ENCODE measurements at regions not wholly inside any gene's neighbourhood (a gene's known extent, or its start where the extent isn't known, plus 50 kb on each side); places are given as distances from the start of the nearest gene placed in this dataset.
A peak's percentile ranks its signal among the peaks of the same experiment; 100 is the strongest.
"Not testable (repeated sequence)": the region's sequence is repeated elsewhere in the genome, so short reads cannot be mapped to it uniquely, and the experiment has no call there.

GRCh38 chr12:75862692-75863471, 168.7 kb downstream of the PHLDA1 start:
- no peak for DNase-seq

DNA sequence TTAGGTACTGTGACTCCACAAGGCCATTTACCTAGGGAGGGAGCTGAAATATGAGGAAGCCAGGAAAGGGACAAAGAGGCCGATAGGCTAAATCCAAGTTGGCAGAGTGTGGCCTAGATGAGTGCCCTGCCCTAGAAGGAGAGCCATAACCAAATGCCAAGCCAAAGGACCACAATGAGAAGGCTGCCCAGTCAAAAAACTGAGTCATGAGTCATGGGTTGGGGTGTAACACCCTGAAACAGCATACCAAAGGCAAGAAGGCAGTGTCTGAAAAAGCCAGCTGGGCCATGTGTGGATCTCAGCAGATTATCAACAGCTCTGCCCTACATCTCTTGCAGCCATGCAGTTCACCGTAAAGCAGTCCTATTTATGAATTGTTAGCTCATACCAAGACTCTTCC, 171.7 kb downstream of the PHLDA1 start:
- no peak for DNase-seq

- no peak for DNase-seq
Measured at GRCh38 chr12:75856235-75856634, 175.3 kb downstream of the PHLDA1 start.

DNA sequence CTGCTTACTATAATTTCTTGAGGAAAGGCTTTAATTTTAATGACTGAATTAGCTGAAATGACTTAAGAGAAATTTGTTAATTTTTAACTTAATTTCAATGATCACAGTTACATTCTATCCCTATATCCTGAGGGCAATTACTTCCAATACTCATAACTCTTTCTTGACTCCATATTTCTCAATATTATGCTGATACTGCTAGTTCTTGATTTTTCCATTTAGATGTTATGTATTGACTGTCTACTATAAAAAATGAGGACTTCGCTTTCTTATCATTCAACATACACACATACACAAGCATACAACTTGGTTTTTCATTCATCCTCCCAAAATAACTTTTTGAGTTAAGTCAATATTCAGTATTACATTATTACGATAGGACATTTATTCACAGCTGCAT, 176.2 kb downstream of the PHLDA1 start:
- no peak for DNase-seq

- DNase-seq = peak; percentile 3 to 6
Measured at GRCh38 chr12:75854681-75855309, 176.8 kb downstream of the PHLDA1 start.

GRCh38 chr12:75854137-75854536, 177.4 kb downstream of the PHLDA1 start:
- not testable (repeated sequence) for DNase-seq

DNA sequence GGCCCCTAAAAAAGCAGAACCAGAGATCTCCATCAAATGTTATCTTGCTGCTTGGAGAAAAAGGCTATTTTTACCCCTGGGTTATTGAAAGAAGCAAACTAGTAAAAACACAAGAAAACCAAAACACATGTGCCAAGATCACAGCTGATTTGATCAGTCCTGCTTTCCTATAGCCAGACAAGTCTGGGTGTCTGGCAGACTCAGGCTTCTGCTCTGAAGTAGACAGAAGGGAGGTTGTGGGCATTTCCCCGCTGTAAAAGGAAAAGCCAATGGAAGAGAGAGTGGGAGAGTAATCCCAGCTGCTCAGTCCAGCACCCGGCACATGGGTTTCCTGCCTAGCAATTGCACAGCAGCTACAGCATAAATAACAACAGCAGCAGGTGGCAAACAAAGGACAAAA, 177.9 kb downstream of the PHLDA1 start:
- DNase-seq = no peak

DNA sequence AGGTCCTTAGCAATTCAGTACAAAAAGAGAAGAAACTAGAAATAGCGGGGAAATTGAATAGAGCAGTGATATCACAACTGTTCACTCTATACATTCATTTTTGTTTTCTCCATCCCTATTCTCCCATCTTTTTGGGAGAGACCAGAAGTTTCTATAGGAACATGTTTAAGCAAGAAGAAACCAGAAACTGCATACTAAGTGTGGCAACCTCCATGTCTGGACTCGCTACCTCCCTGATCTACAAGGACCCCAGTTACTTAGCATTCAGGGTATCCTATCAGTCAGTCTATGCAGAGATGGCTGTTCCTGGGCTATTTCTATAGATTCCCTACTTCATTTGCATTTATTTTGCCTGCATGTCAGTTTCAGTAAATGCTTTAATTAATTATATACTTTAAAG, 178.6 kb downstream of the PHLDA1 start:
- DNase-seq = no peak

DNA sequence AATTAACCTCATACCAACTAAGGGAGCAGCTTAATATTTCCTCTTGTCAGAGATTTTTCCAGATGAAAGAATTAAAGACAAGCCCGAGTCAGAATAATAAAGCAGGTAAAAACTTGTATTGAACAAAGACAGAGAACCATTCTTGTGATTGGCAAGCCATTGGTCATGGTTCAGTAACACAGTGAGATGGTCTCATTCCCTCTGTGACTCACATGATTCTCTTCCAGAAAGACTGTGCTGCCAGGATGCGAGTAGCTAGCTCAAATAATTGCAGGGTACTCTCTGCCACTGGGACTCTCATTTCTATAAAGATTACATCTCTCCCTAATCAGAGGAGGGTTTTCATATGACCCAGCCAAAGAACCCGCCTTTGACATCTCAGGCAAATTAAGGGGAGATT, 179.4 kb downstream of the PHLDA1 start:
- DNase-seq = no peak

DNA sequence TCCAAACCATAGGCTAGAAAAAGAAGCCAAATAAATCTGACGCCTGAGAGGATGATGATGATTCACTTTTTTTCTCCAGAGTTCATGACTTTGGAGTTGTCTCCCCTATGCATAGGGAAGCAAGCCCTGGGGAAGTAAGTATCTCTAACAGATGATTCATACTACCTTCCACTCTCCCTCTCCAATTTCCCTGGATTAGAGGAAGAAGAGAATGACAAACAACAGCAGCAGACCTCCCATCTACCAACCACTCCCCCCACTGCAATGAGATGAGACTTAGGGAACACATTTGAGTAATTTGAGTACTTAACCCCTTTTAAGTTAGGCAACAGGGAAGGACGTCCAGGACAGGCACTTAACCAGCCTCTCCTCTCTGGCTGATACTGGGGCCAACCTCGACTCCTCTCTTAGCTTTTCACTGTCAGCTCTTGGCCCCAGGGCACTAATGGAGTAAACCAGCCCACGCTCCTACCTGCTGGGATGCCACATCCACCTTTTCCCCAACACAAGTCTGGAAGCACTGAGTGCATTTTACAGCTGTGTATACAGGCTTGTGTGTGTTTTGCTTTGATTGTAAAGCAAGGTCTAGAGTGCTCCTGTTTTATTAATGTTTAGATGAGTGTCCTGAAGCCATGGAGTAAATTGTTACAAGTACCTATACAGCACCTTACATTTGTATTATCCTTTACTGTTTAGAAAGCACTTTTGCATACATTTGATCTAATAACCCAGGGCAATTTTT, 180.7 kb downstream of the PHLDA1 start:
- peak in 1 of 2 donors; percentile 7 for DNase-seq

DNA sequence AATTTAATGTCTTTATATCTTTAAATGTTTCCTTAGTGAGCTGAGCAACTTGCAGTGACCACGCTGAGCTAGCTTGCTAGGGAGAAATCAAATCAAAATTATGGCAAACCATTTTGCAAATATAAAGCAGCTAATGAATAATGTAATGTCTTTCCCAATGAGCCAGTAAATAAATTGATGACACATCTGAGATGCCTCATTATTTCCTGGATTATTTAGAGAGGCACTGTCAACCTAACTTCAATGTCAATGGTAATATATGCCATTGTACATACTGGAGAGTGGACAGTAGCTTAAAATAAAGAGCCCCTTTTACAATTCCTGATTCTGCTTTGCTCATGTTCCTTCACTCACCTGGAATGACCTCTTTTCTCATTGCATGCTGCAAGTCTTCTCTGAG, 182.6 kb downstream of the PHLDA1 start:
- DNase-seq = no peak

DNA sequence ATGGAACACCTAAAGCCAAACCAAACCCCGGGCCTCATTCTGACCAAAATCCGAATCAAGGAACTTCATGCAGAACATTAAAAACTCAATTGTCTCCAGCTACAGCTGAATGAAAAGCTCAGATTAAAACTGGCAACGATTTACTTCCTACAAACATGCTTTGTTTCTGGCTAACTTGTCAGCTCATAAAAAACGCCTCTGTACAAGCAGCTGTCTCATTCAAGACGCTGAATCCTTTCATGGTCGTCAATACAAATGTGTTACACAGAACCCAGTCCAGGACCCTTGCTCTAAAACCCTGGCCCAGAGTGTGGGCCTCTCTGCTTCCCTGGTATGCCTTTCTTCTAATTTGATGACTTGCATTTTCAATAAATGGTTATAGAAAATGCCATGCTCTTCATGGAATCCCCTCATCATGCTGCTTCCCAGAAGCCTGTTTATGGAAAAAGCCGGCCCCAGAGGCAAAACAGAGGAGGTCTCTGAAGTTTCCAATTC, 183.1 kb downstream of the PHLDA1 start:
- DNase-seq = no peak

DNA sequence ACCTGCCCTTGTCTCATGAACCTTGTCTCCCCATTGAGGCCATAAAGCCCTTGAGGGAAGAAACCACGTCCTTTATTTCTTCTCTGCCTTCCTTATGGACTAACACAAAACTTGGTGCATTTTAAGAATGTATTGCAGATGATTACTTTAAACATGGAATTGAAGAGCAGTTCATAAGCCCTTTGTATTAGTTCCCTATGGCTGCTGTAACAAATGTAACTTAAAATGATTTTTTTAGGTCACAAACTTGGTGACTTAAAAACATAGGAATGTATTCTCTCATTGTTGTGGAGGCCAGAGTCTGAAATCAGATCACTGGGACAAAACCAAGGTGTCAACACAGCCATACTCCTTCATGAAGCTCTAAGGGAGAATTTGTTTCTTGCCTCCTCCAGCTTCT, 185.5 kb downstream of the PHLDA1 start:
- DNase-seq = no peak

GRCh38 chr12:75844985-75845384, 186.6 kb downstream of the PHLDA1 start:
- DNase-seq = no peak

- DNase-seq = no peak
Measured at GRCh38 chr12:75844049-75844770, 187.4 kb downstream of the PHLDA1 start.

DNA sequence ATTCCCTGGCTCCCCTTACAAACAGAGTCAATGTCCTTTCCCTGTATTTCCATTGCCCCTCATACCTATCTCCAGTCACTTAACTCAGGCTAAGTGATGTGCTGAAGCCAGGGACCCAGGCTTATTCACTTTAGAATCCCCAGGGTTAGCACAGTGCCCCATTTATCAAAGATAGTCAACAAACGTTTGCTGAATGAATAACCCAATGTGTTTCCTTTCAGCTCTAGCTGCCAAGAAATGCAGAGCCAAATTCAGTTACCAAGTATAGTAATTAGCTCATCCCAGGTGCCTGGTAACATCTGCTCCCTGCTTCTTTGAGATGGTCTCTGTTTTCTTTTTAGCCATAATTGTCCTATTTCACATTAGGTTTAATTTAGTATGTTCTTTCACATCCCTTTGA, 189.5 kb downstream of the PHLDA1 start:
- DNase-seq = no peak

- DNase-seq = no peak
Measured at GRCh38 chr12:75840994-75841355, 190.6 kb downstream of the PHLDA1 start.

GRCh38 chr12:75838309-75838708, 193.3 kb downstream of the PHLDA1 start:
- DNase-seq = no peak

GRCh38 chr12:75837700-75838099, 193.9 kb downstream of the PHLDA1 start:
- no peak for DNase-seq

DNA sequence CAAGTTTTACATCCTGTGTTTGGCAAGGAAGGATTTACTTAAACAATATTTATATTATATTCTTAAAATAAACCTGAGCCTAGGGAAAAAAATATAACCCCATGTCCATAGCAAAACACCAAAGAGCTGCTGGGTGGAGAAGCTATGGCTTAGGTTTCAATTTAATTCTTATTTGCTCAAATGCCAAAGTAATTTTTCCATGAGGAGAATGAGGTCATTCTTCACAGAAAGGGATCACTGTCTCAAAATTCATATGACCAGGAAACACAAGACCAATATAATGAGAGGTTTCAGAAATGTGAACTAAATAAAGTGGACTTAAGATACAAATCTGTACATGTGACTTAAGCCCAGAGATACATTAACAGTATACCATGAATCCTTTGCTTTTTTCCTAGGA, 195.0 kb downstream of the PHLDA1 start:
- DNase-seq = no peak

DNA sequence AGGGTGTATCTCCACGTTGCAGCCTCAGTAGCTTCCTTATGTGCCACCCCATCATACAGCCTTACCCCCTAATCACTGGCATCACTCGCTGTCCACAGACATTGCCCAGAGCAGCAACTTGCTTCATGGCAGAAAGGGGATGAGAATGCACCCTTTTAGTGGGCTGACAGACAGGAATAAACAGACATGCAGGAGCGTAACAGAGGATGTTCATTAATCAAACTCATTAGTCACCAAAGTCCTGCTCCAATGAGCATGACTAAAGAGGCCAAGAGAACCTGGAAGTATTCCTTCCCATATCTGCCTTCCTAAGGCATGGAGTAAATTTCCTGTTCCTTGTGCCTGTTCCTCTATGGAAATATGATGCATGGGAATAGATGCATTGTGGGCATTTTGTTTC, 197.0 kb downstream of the PHLDA1 start:
- DNase-seq = no peak

DNA sequence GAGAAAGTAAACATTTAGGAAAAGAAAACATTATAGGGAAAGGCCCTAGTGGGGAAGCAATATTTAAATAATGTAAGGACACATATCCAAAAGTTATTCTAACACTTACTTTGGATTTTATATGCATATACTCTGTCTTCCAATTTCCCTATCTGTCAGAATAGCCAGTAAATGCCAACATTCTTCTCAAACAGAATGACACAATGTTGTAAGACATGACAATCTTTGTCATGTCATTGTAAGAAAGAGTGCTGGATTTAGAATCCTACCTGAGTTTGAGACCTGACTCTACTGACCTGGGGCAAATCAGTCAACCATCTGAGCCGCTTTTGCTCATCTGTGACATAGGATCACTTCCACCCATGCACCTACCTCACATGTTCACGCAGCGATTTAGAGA, 198.3 kb downstream of the PHLDA1 start:
- DNase-seq = no peak

DNA sequence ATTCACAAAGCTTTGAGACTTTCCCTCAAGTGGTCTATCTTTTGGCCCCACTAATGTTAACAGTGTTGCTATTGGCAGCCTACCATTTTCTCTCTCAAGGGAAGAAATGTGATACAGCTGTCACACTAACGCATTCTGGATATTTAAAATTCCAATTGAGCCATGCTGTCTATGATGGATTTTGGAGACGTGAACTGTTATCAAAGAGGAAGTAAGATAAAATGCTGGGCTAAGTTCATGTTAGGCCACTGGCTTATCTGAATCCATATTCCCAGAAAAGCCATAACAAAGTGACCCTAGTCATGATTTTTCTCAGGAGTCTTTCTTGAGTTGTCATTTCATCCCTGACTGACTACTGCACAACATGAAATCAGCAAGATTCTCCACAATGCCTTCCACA, 200.2 kb downstream of the PHLDA1 start:
- no peak for DNase-seq

All from inflammatory macrophage treated with lipopolysaccharide for 1 hour (primary cell).